HG03095 (cell line): ENCODE measurements at regions not wholly inside any gene's neighbourhood (a gene's known extent, or its start where the extent isn't known, plus 50 kb on each side); places are given as distances from the start of the nearest gene placed in this dataset.
"Not testable (repeated sequence)": the region's sequence is repeated elsewhere in the genome, so short reads cannot be mapped to it uniquely, and the experiment has no call there.

Experiments used
- ATAC-seq: cut with Tn5 transposase; IDR thresholded peaks from one replicate; pipeline ENCODE4 v1.9.1; 2021; ENCODE audit warnings: moderate library complexity; ENCODE audit not compliant: unreplicated experiment

DNA sequence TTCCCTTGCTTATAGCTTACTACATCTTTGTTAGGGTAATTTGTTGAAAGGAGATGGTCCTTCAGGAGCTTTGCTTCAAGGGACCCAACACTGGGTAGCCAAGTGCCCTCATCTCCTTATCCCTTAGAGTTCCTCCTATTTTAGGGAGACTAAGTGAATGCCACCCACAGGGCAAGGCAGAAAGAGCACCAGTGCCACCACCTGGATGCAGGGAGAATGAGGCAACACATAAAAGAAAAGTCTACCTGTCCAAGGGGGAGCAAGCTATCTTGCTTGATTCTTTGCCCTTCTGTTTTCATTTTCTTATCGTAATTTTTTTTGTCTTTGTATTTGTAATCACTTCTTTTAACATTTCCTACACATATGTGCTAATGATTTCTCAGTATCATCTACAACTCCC lies 205.5 kb downstream of the NPR3 start:
- no peak for ATAC-seq

DNA sequence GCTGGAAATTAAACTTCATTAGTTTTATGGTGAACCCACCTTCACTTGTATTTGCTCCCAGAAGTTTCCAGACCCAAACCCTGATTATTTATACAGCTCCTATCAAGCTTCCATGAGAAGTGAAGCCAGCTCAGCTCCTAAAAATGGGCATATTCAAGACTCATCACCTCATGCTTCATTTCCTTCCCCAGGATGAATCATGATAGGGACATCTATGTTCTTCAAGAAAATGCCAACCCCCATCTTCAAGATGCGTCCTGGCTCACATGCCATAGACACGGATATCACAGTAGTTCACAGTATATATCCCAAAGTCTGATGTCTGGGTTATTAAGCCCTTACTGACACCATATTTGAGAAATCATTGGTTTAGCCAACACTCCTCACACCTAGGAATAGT lies 217.6 kb downstream of the NPR3 start:
- no peak for ATAC-seq

- not testable (repeated sequence) for ATAC-seq
Measured at GRCh38 chr5:32931438-32931837, 220.3 kb downstream of the NPR3 start.

GRCh38 chr5:32932241-32932935 lies 221.3 kb downstream of the NPR3 start:
- ATAC-seq = no peak

GRCh38 chr5:32933692-32934091 lies 222.6 kb downstream of the NPR3 start:
- no peak for ATAC-seq

GRCh38 chr5:32934529-32934928 lies 223.4 kb downstream of the NPR3 start:
- ATAC-seq = no peak

- no peak for ATAC-seq
Measured at GRCh38 chr5:32935283-32935682, 224.2 kb downstream of the NPR3 start.

DNA sequence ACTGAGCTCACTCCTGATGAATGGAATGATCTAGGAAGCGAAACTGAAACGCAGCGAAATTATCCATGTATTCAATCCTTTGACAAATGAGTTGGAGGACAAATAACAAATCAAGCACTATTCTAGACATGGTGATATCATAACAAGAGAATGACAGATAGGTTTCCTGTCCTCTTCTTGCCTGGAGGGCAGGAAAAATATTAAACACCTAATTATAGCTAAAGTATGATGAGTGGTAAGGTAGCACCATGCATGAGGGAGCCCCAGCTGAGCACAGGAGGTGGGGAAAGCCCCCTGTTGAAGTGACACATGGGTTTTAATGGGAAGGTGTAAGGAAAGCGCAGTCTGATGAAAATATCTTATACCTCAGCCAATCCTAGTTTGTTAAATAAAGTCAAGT lies 225.2 kb downstream of the NPR3 start:
- ATAC-seq = no peak

DNA sequence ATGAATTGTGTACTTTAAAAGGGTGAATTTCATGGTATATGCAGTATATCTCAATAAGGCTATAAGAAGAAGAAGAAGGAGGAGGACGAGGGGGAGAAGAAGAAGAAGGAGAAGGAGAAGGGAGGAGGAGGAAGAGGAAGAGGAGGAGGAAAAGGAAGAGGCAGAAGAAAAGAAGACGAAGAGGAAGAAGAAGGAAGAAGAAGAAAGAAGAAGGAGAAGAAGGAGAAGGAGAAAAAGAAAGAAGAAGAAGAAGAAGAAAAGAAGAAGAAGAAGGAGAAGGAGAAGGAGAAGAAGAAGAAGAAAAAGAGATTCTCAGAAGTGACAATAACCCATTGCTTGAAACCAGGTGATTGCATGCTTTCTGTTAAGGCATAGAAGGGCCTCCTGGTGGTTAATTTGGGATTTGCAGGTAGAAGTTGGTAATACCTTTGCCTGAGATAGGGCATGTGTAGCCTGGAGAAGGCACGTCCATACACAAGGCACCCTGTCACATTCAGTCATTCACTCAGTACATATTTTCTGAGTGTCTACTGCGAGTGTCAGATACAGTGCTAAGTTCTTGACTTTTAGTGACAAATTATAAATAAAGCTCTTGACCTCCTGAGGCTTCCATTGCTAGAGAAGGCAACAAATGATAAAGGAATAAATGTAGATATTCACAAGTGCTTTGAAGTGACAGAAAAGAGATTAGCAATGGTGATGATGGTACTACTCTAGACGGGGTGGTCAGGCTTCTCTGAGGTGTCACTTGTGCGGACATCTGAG lies 231.3 kb downstream of the NPR3 start:
- ATAC-seq = peak; percentile 76

DNA sequence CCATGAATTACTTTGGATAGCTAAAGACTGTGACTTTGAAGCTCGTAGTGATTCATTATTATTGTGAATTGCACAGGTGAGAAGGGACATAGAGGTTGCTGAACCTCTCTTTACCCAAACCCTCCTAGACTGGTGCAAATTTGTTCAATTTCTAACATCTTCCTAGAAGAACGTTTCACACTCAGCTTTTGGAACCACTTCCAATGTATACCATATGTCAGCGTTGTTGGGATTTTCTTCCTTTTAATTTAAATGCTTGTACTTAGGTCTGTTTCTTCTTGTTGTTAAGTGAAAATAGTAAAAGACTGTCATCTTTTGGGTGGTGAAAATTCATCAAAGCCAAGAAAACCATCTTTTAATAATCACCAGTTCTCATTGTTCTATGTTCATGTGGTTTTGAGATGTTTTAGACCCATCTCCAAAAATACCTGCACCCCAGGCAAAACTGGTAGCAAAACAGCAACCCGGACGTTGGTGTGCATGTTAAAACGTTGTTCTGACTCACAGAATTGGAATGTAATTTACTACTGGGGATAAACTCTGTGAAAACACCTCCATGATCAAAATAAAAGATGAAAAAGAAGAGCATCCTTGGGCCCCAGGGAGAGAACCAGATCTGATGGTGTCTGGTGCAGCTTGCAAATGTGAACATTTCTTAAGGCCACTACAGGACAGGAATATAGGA lies 238.3 kb downstream of the NPR3 start:
- ATAC-seq = no peak

GRCh38 chr5:32951003-32951402 lies 239.9 kb downstream of the NPR3 start:
- ATAC-seq = no peak

GRCh38 chr5:32951878-32952277 lies 240.8 kb downstream of the NPR3 start:
- no peak for ATAC-seq

GRCh38 chr5:32952421-32952820 lies 241.3 kb downstream of the NPR3 start:
- not testable (repeated sequence) for ATAC-seq

GRCh38 chr5:32953694-32954093 lies 242.6 kb downstream of the NPR3 start:
- no peak for ATAC-seq

DNA sequence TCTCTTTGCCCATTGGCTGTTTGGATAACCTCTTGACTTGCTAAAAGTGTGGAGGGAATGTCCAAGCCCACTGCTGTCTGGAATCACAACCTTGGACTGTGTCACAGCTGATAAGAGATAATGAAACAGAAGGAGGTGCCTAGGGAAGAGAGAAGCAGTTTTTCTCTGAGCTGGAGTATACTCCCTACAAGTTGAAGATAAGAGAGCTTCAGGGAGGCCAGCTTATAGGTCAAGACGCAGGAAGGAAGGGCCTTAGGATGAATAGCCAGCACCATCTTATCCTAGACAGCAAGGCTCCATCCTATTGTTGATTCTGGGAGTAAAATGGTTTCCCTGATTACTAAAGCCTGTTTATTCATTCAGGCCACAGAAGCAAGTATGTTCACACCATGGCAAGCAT lies 244.7 kb downstream of the NPR3 start:
- no peak for ATAC-seq

GRCh38 chr5:32960340-32961058 lies 249.4 kb downstream of the NPR3 start:
- no peak for ATAC-seq

- no peak for ATAC-seq
Measured at GRCh38 chr5:32961059-32961415, 249.9 kb downstream of the NPR3 start.

DNA sequence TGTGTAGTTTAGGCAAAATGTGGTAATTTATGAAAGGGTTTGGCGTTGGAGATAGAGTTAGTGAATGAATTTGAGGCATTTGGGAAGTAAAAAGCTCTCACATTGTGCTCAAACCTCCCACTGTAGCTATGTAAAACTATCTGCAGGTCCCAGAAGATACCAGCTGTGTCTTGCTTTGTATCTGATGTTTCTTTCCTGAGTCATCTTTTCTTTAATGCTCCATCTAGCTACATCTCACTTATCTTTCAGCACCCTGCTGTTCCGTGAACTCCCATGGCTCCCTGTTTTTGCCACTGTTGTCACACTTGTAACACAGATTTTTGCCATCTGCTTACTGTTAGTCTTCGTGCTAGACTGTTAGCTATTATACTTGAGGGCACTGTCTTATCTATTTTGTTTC lies 253.1 kb downstream of the NPR3 start:
- ATAC-seq = no peak

DNA sequence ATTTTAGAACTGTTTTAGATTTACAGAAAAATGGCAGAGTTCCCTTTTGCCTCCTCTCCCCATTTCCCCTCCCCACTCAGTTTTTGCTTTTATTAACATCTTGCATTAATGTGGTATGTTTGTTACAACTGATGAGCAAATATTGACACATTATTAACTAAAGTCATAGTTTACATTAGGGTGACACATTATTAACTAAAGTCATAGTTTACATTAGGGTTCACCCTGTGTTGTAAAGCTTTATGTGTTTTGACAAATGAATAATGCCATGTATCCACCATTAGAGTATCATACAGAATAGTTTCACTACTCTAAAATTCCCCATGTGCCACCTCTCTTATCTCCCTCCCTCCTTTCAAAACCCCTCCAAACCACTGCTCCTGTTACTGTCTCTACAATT lies 262.5 kb downstream of the NPR3 start:
- ATAC-seq = no peak

GRCh38 chr5:32975656-32976375 lies 264.7 kb downstream of the NPR3 start:
- ATAC-seq = no peak

GRCh38 chr5:32981061-32981460 lies 269.9 kb downstream of the NPR3 start:
- no peak for ATAC-seq
